ENCODE measurements at regions not wholly inside any gene's neighbourhood (a gene's known extent, or its start where the extent isn't known, plus 50 kb on each side); places are given as distances from the start of the nearest gene placed in this dataset.
"Not testable (repeated sequence)": the region's sequence is repeated elsewhere in the genome, so short reads cannot be mapped to it uniquely, and the experiment has no call there.

DNA sequence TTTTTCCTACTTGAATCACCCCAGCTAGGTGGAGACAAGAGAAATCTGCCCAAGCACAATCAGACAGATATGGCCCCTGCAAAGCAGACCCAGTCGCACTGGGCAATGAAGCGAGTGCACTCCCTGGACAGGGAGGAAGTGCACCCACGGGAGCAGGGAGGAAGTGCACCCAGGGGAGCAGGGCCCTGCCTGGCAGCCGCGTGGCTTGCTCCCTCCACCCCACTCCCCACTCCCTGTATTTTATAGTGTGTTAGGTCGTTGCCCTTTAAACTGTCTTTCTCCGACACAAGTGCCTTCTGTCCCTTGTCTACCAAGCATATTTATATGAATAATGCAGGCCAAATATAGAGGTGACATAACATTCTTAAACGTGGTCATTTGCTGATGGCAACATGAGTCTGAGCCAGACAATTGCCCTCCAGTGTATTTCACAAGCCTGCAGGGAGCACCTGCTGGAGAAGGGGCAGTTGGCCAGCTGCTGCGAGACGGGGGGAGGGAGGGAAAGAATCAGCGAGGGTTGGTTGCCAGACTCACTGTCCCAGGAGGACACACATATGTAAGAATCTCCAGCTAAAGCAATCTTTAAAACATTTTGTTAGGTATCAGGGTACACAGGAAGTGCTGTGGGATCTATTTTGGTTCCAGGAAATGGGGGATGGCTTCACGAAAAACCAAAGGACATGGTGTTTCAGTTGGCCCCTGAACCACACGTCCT is 76.3 kb downstream of the ATP6V0E2 start:
- TF ChIP-seq, protein P1, sequence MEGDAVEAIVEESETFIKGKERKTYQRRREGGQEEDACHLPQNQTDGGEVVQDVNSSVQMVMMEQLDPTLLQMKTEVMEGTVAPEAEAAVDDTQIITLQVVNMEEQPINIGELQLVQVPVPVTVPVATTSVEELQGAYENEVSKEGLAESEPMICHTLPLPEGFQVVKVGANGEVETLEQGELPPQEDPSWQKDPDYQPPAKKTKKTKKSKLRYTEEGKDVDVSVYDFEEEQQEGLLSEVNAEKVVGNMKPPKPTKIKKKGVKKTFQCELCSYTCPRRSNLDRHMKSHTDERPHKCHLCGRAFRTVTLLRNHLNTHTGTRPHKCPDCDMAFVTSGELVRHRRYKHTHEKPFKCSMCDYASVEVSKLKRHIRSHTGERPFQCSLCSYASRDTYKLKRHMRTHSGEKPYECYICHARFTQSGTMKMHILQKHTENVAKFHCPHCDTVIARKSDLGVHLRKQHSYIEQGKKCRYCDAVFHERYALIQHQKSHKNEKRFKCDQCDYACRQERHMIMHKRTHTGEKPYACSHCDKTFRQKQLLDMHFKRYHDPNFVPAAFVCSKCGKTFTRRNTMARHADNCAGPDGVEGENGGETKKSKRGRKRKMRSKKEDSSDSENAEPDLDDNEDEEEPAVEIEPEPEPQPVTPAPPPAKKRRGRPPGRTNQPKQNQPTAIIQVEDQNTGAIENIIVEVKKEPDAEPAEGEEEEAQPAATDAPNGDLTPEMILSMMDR (IDR thresholded peaks at IDR 0.05) = not testable (repeated sequence)
- not testable (repeated sequence) for TF ChIP-seq EP300 (IDR thresholded peaks at IDR 0.05); POLR2A (IDR thresholded peaks at IDR 0.05; ENCODE audit: low read depth); POLR2AphosphoS5 (IDR thresholded peaks at IDR 0.05)

Measured in esophagus muscularis mucosa (tissue), 4 donors.